Uterus (tissue), 2 donors: ENCODE measurements at regions not wholly inside any gene's neighbourhood (a gene's known extent, or its start where the extent isn't known, plus 50 kb on each side); places are given as distances from the start of the nearest gene placed in this dataset.

Experiments
- CTCF ChIP-seq, 4 experiments: fragments of 200-600 bp in 2 of 4; fragments of 450-650 bp in 2 of 4; sonication (generic) in 2 of 4; IDR thresholded peaks; one replicate each; pipeline ENCODE4 v1.5.1; 2016 to 2019; ENCODE audit warnings: antibody characterized with exemption in 4 of 4, mild to moderate bottlenecking in 2 of 4, moderate library complexity in 1 of 4
- POLR2A ChIP-seq, 2 donors: fragments of 450-650 bp; IDR thresholded peaks; one replicate each; pipeline ENCODE4 v1.6.1; 2016; ENCODE audit warnings: antibody characterized with exemption in 2 of 2, mild to moderate bottlenecking in 1 of 2, moderate library complexity in 1 of 2

GRCh38 chr15:69824075-69824876 lies 273.4 kb downstream of the TLE3 start:
- no peak for TF ChIP-seq CTCF (IDR thresholded peaks at IDR 0.05)
- no peak for TF ChIP-seq POLR2A (IDR thresholded peaks at IDR 0.05)
